ENCODE measurements at regions not wholly inside any gene's neighbourhood (a gene's known extent, or its start where the extent isn't known, plus 50 kb on each side); places are given as distances from the start of the nearest gene placed in this dataset.
"Not testable (repeated sequence)": the region's sequence is repeated elsewhere in the genome, so short reads cannot be mapped to it uniquely, and the experiment has no call there.

GRCh38 chr5:72636565-72636964 lies 129.4 kb upstream of the ZNF366 start:
- TF ChIP-seq CTCF (optimal IDR thresholded peaks at IDR 0.05 in 1 of 3, IDR thresholded peaks at IDR 0.05 in 1 of 3, conservative IDR thresholded peaks at IDR 0.05 in 1 of 3; ENCODE audit: extremely low read depth in 1 of 3, insufficient read depth in 2 of 3, low read length in 3 of 3); EZH2 (IDR thresholded peaks at IDR 0.05; ENCODE audit: low read length): not testable (repeated sequence)
